NT2/D1 (cell line): ENCODE measurements at regions not wholly inside any gene's neighbourhood (a gene's known extent, or its start where the extent isn't known, plus 50 kb on each side); places are given as distances from the start of the nearest gene placed in this dataset.

Source experiments
- SUZ12 ChIP-seq: IDR thresholded peaks from 2 replicates; pipeline ENCODE4 v1.6.1; 2011; ENCODE audit not compliant: insufficient read length, insufficient read depth; ENCODE audit errors: extremely low read depth
- YY1 ChIP-seq: IDR thresholded peaks from 2 replicates; pipeline ENCODE4 v1.6.1; 2011; ENCODE audit not compliant: insufficient read length, insufficient read depth
- ZNF274 ChIP-seq: IDR thresholded peaks from 2 replicates; pipeline ENCODE4 v1.6.1; 2011; ENCODE audit warnings: mild to moderate bottlenecking, low read depth, low read length

DNA sequence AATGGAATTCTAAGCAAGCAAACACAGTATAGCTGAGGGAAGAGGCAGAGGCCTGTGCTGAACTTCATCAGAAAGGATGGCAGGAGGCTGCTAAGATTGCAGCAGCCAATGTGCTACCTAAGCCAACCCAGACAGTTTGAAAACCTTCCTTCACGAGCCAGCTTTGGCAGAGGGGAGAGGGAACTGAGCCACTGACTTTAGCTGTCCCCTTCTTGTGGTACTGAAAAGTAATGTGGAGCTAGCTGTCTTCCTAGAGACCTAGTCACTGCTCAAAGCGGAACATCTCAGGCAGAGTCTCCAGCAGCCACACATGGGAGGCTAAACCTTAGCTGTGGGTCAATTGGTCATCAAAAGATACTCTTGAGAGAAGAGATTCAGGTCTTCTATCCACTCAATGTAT is 419.0 kb downstream of the FBXO15 start:
- no peak for TF ChIP-seq YY1
- no peak for TF ChIP-seq ZNF274
- no peak for TF ChIP-seq SUZ12
